HepG2 (cell line): ENCODE measurements at regions not wholly inside any gene's neighbourhood (a gene's known extent, or its start where the extent isn't known, plus 50 kb on each side); places are given as distances from the start of the nearest gene placed in this dataset.

ENCODE experiments used
- MXI1 ChIP-seq: IDR thresholded peaks from 3 replicates; pipeline ENCODE4 v1.6.1; 2012; ENCODE audit warnings: low read depth, low read length, inconsistent platforms, borderline replicate concordance
- POLR2A ChIP-seq, 2 experiments: IDR thresholded peaks; 2 replicates each; pipeline ENCODE4 v1.6.1; 2011; ENCODE audit warnings: low read depth in 2 of 2, low read length in 2 of 2, mild to moderate bottlenecking in 1 of 2, moderate library complexity in 1 of 2; ENCODE audit not compliant: insufficient read depth in 1 of 2
- POLR2AphosphoS5 ChIP-seq: IDR thresholded peaks from 2 replicates; pipeline ENCODE4 v1.6.1; 2012; ENCODE audit warnings: low read depth, low read length
- SNRNP70 ChIP-seq: fragments of 200-400 bp; formaldehyde crosslinking; IDR thresholded peaks from 2 replicates; pipeline ENCODE4 v1.6.1; 2017; ENCODE audit warnings: mild to moderate bottlenecking, low read depth, low read length, moderate library complexity
- ZBTB1 ChIP-seq: sonication (generic); formaldehyde crosslinking; IDR thresholded peaks from 2 replicates; pipeline ENCODE4 v1.4.0; 2020; ENCODE audit warnings: missing genetic modification reagents, borderline replicate concordance
- ZNF138 ChIP-seq: sonication (generic); formaldehyde crosslinking; IDR thresholded peaks from 2 replicates; pipeline ENCODE4 v1.5.0; 2020; ENCODE audit warnings: mild to moderate bottlenecking, low read depth, missing genetic modification reagents
- ZNF234 ChIP-seq: sonication (generic); formaldehyde crosslinking; conservative IDR thresholded peaks from 2 replicates; pipeline ENCODE4 v1.5.1; 2020; ENCODE audit warnings: mild to moderate bottlenecking, missing genetic modification reagents
- TF ChIP-seq, protein P1 (sequence below): sonication (generic); formaldehyde crosslinking; IDR thresholded peaks from 2 replicates; pipeline ENCODE4 v1.8.0; 2022; ENCODE audit warnings: missing genetic modification reagents, mild to moderate bottlenecking, borderline replicate concordance
- TF ChIP-seq, protein P2 (sequence below): sonication (generic); formaldehyde crosslinking; IDR thresholded peaks from 2 replicates; pipeline ENCODE4 v1.5.0; 2020; ENCODE audit warnings: mild to moderate bottlenecking, missing genetic modification reagents, moderate library complexity

DNA sequence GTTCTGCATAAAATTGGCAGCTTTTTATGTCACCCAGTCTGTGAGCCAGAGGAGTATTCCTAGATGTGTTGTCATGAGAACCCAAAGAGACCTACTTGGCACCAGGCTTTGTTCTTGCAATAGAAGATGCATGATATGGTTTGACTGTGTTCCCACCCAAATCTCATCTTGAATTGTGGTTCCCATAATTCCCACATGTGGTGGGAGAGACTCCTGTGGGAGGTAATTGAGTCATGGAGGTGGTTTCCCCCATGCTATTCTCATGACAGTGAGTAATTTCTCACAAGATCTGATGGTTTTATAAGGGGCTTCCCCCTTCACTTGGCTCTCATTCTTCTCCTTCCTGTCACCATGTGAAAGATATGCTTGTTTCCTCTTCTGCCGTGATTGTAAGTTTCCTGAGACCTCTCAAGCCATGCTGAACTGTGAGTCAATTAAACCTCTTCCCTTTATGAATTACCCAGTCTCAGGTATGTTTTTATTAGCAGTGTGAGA, 572.0 kb upstream of the ATP2B1 start:
- TF ChIP-seq ZNF138 (CRISPR knock-in tag) (no peak), ZNF234 (CRISPR knock-in tag) (no peak), MXI1 (no peak), POLR2AphosphoS5 (no peak), SNRNP70 (no peak), POLR2A (IDR thresholded peaks at IDR 0.05; ENCODE audit: insufficient read depth in 1 of 2, low read depth in 2 of 2, low read length in 2 of 2) (no peak), ZBTB1 (CRISPR knock-in tag) (no peak)
- TF ChIP-seq, protein P1, sequence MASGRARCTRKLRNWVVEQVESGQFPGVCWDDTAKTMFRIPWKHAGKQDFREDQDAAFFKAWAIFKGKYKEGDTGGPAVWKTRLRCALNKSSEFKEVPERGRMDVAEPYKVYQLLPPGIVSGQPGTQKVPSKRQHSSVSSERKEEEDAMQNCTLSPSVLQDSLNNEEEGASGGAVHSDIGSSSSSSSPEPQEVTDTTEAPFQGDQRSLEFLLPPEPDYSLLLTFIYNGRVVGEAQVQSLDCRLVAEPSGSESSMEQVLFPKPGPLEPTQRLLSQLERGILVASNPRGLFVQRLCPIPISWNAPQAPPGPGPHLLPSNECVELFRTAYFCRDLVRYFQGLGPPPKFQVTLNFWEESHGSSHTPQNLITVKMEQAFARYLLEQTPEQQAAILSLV (CRISPR knock-in tag): no peak
- TF ChIP-seq, protein P2, sequence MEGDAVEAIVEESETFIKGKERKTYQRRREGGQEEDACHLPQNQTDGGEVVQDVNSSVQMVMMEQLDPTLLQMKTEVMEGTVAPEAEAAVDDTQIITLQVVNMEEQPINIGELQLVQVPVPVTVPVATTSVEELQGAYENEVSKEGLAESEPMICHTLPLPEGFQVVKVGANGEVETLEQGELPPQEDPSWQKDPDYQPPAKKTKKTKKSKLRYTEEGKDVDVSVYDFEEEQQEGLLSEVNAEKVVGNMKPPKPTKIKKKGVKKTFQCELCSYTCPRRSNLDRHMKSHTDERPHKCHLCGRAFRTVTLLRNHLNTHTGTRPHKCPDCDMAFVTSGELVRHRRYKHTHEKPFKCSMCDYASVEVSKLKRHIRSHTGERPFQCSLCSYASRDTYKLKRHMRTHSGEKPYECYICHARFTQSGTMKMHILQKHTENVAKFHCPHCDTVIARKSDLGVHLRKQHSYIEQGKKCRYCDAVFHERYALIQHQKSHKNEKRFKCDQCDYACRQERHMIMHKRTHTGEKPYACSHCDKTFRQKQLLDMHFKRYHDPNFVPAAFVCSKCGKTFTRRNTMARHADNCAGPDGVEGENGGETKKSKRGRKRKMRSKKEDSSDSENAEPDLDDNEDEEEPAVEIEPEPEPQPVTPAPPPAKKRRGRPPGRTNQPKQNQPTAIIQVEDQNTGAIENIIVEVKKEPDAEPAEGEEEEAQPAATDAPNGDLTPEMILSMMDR (CRISPR knock-in tag): no peak
